WI38 (cell line): ENCODE measurements at regions not wholly inside any gene's neighbourhood (a gene's known extent, or its start where the extent isn't known, plus 50 kb on each side); places are given as distances from the start of the nearest gene placed in this dataset.
A peak's percentile ranks its signal among the peaks of the same experiment; 100 is the strongest.

ENCODE experiments used
- H3K4me3 ChIP-seq: 2 replicates; pipeline ENCODE4 v1.5.1; 2011; ENCODE audit warnings: low read depth, mild to moderate bottlenecking, control low read depth, low read length
- CTCF ChIP-seq: IDR thresholded peaks from 2 replicates; pipeline ENCODE4 v1.5.1; 2012; ENCODE audit warnings: low read depth, mild to moderate bottlenecking, control low read depth, low read length

- TF ChIP-seq CTCF, result no peak
- H3K4me3 ChIP-seq, result no peak overlapping the region
Observed at GRCh38 chr3:135426508-135426907, 539.0 kb upstream of the PPP2R3A start.

DNA sequence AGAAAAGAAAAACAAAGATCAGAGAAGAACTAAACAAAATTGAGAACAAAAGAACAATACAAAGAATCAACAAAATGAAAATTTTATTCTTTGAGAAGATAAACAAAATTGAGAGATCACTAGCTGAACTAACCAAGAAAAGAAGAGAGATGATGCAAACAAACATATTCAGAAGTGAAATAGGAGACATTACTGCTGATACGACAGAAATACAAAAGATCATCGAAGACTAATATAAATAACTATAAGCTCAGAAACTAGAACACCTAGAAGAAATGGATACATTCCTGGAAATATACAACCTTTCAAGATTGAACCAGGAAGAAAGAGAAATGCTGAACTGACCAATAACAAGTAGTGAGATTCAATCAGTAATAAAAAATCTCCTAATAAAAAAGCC is 533.1 kb upstream of the PPP2R3A start:
- no peak for TF ChIP-seq CTCF
- no peak overlapping the region for H3K4me3 ChIP-seq

DNA sequence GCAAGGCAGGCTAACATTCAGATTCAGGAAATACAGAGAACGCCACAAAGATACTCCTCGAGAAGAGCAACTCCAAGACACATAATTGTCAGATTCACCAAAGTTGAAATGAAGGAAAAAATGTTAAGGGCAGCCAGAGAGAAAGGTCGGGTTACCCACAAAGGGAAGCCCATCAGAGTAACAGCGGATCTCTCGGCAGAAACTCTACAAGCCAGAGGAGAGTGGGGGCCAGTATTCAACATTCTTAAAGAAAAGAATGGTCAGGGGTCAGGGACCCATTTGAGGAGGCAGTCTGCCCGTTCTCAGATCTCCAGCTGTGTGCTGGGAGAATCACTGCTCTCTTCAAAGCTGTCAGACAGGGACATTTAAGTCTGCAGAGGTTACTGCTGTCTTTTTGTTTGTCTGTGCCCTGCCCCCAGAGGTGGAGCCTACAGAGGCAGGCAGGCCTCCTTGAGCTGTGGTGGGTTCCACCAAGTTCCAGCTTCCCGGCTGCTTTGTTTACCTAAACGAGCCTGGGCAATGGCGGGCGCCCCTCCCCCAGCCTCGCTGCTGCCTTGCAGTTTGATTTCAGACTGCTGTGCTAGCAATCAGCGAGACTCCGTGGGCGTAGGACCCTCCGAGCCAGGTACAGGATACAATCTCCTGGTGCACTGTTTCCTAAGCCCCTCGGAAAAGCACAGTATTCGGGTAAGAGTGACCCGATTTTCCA is 526.5 kb upstream of the PPP2R3A start:
- peak overlapping the region; percentile 35; the same call in 1 of the 2 replicates for H3K4me3 ChIP-seq

- H3K4me3 ChIP-seq, result 0 out of 2 replicates have a peak overlapping the region, but pooled peaks have one; percentile 35
Observed at GRCh38 chr3:135439632-135440031, 525.9 kb upstream of the PPP2R3A start.

DNA sequence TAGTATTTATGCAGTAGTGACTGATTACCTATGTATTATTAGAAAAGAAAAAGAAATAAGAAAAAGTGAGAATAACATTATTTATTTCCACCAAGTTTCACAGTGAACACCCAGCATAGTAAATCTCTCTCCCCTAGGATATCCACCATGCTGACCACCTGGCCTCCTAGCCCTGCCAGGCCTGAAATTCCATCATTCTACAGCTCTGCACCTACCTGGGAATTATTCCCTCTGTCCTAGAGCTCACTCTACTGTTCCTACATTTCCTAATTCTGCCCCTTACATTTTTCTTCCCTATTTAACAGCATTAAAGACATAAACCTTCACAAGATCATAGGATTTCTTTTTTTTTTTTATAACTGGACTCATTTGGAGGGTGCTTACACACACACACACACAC is 525.3 kb upstream of the PPP2R3A start:
- TF ChIP-seq CTCF, result no peak
- no peak overlapping the region for H3K4me3 ChIP-seq

DNA sequence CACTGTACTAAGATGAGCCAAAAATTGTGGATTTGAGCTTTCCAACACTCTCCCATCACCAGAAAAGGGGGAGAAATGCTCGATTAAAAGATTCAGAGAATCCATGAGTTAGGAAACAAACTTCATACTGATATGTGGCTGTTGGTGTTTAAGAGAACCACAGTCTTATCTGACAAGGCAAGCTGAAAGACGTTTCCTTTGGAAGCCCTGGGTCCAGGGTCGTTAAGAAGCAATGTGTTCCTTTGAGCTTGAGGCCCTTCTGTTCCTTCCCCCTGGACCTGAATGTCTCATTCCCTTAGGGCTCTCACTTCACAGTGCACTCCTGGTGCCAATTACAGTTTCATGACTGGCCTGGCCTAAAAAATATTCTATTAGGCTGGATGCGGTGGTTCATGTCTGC is 524.8 kb upstream of the PPP2R3A start:
- H3K4me3 ChIP-seq, result no peak overlapping the region
- TF ChIP-seq CTCF, result no peak

- no peak overlapping the region for H3K4me3 ChIP-seq
- TF ChIP-seq CTCF, result no peak
Observed at GRCh38 chr3:135444058-135444457, 521.5 kb upstream of the PPP2R3A start.

GRCh38 chr3:135447483-135447882 is 518.0 kb upstream of the PPP2R3A start:
- H3K4me3 ChIP-seq, result no peak overlapping the region
- TF ChIP-seq CTCF, result no peak
